ENCODE measurements at regions not wholly inside any gene's neighbourhood (a gene's known extent, or its start where the extent isn't known, plus 50 kb on each side); places are given as distances from the start of the nearest gene placed in this dataset.
"Not testable (repeated sequence)": the region's sequence is repeated elsewhere in the genome, so short reads cannot be mapped to it uniquely, and the experiment has no call there.

DNA sequence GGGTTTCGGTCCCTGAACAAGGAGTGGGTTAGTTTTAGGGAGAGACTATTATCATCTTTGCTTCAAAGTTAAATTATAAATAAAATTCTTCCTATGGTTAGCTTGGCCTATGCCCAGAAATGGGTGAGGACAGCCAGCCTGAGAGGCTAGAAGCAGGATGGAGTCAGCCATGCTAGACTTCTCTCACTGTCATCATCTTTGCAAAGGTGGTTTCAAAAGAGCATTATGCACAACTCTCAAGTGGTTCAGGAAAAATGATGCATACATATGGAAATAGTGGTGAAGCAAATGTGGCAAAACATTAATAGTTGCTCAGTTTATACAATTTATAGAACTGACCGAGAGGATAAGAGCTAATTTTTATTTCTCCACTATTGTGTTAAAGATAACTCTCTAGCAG, 124.3 kb upstream of the FOXN2 start:
- DNase-seq (ENCODE audit: low read depth) = no peak
- TF ChIP-seq, protein P1, sequence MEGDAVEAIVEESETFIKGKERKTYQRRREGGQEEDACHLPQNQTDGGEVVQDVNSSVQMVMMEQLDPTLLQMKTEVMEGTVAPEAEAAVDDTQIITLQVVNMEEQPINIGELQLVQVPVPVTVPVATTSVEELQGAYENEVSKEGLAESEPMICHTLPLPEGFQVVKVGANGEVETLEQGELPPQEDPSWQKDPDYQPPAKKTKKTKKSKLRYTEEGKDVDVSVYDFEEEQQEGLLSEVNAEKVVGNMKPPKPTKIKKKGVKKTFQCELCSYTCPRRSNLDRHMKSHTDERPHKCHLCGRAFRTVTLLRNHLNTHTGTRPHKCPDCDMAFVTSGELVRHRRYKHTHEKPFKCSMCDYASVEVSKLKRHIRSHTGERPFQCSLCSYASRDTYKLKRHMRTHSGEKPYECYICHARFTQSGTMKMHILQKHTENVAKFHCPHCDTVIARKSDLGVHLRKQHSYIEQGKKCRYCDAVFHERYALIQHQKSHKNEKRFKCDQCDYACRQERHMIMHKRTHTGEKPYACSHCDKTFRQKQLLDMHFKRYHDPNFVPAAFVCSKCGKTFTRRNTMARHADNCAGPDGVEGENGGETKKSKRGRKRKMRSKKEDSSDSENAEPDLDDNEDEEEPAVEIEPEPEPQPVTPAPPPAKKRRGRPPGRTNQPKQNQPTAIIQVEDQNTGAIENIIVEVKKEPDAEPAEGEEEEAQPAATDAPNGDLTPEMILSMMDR (conservative IDR thresholded peaks at IDR 0.05; ENCODE audit: low read depth, low read length) = no peak
- H3K4me3 ChIP-seq (ENCODE audit: low read length) = no peak overlapping the region

DNA sequence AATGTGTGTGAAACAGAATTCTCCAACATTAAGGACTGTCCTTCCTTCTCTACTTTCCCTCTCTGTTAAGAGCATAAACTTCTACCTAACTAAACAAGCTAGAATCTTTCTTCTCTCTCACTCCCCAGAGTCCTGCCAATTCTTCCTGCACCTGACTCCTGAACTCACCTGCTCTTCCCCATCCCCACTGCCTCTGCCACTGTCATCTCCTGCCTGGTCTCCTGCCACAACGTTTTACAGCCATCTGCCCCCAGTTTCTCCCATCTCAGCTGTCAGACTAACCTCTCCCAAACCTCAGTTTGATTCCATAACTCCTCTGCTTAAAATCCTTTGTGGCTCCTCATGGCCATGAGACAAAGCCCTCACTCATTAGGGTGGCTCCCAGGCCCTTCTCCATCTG, 119.8 kb upstream of the FOXN2 start:
- no peak for DNase-seq (ENCODE audit: low read depth)
- TF ChIP-seq, protein P1 (conservative IDR thresholded peaks at IDR 0.05; ENCODE audit: low read depth, low read length) = no peak
- H3K4me3 ChIP-seq (ENCODE audit: low read length) = no peak overlapping the region

DNA sequence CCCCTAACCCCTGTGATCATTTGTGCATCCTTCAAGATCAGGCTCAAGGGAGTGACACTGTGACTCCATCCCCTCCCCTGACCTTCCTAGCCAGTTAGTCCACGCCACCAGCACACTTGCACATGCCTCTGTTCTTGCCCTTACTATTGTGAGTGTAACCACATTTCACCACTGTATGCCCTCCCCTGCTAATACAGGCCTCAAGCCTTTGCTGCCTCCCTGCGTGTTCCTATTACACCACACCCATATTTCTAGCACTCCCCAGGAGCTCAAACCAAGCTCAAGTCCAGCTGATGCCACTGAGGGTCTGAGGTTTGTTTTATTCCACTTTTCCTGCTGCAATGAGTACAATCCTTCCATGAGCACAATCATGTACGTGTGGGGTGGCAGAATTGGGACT, 119.3 kb upstream of the FOXN2 start:
- TF ChIP-seq, protein P1 (conservative IDR thresholded peaks at IDR 0.05; ENCODE audit: low read depth, low read length) = no peak
- H3K4me3 ChIP-seq (ENCODE audit: low read length) = no peak overlapping the region
- no peak for DNase-seq (ENCODE audit: low read depth)

DNA sequence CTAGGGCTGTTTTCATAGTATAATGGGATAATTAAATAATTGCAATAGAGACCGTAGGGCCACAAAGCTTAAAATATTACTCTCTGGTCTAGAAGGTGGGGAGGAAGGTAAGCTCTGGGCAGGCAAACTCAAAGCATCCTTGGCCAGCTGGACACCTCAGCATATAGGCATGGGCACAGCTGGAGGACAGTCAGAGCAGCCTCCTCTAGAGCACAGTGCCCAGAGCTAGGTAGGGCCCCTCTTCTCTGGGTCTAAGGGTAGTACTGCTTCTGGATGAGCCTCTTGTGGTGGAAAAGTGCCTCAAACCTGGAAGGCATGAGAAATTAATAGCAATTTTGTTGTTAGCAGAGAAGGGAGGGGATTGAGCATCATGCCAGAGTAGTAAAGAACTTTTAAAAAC, 116.9 kb upstream of the FOXN2 start:
- no peak overlapping the region for H3K4me3 ChIP-seq (ENCODE audit: low read length)
- DNase-seq (ENCODE audit: low read depth) = no peak
- TF ChIP-seq, protein P1 (conservative IDR thresholded peaks at IDR 0.05; ENCODE audit: low read depth, low read length) = no peak

DNA sequence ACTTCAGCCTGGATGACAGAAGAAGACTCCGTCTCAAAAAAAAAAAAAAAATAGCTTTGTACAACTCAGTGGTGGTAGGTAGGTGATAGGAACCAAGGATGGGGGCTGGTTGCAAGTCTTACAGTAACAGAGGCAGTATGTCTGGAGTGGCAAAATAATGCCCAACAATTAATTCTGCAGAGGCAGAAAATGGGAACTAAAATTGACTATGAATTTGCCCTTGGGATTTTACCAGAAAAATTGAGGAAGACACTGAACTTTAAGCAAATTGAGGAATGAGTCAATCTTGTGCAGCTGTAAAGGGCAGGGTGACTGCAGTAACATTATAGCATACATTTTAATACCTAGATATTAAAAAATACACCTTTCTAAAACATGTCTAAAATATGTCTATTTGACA, 116.1 kb upstream of the FOXN2 start:
- DNase-seq (ENCODE audit: low read depth) = no peak
- no peak overlapping the region for H3K4me3 ChIP-seq (ENCODE audit: low read length)
- TF ChIP-seq, protein P1 (conservative IDR thresholded peaks at IDR 0.05; ENCODE audit: low read depth, low read length) = no peak

DNA sequence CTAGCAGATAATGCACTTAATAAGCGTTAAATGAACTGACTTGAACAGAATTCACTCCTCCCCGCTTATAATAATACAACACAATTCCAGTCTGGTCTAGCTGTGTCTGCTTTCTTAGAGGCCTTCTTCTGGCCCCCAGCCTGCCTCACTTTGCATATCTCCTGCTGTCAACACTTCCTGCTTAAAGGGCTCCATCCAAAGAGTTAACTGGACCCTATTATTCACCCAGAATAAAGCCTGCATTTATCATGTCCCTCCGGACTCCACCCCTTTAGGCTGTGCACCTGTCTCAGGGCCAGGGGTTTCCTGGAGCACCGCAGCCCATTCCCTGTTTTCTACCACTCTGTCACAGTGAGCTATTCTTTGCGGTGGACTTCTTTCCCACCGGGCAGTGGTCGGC, 115.4 kb upstream of the FOXN2 start:
- H3K4me3 ChIP-seq (ENCODE audit: low read length) = no peak overlapping the region
- TF ChIP-seq, protein P1 (conservative IDR thresholded peaks at IDR 0.05; ENCODE audit: low read depth, low read length) = no peak
- no peak for DNase-seq (ENCODE audit: low read depth)

DNA sequence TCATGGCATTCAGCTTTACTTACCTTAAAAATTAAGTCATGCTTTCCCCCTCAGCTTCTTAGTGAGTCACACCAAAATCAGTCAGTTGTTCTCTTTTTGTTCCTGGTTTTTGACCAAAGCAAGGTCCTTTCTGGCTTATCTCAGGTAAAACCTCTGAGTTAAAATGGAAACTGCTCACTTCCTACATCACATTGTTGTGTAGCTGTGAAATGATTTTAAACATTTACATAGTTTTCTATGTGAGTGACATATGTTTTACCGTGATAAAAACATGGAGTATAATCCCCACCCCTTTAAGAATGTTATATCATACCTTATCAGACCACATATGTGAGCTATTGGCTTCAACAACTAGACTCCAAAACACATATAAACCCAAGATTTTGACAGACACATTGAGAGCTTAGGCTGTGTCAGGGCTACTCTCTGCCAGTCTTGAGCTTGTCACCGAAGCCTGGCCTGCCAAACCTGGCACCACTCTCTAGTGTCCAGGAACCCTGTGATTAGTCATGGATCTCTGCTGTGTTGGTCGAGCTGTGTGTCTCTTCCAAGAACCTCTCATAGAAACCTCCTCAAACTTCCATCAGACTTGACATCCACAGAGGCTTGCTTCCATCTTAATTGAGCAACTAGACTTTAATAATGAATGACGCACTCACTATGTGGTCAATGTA, 113.7 kb upstream of the FOXN2 start:
- DNase-seq (ENCODE audit: low read depth) = no peak
- TF ChIP-seq, protein P1 (conservative IDR thresholded peaks at IDR 0.05; ENCODE audit: low read depth, low read length) = no peak
- H3K4me3 ChIP-seq (ENCODE audit: low read length) = no peak overlapping the region

DNA sequence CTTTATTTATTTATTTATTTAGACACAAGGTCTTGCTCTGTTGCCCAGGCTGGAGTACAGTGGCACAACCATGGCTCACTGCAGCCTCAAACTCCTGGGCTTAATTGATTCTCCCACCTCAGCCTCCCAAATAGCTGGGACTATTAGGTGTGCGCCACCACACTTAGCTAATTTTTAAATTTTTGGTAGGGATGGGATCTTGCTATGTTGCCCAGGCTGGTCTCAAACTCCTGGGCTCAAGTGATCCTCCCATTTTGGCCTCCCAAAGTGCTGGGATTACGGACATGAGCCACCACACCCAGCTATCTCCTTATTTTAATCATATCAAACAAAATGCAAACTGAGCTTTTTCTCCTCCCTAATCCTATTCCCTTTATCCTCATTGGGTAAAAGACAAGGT, 113.0 kb upstream of the FOXN2 start:
- not testable (repeated sequence) for DNase-seq (ENCODE audit: low read depth); H3K4me3 ChIP-seq (ENCODE audit: low read length)

Data from retinal pigment epithelial cell (primary cell).